Progenitor cell of endocrine pancreas (in vitro differentiated cells): ENCODE measurements at regions not wholly inside any gene's neighbourhood (a gene's known extent, or its start where the extent isn't known, plus 50 kb on each side); places are given as distances from the start of the nearest gene placed in this dataset.

Experiments used
- DNase-seq: peaks from one replicate; pipeline ENCODE4 v3.0.0; 2021; ENCODE audit warnings: low spot score; ENCODE audit not compliant: unreplicated experiment
- H3K27ac Mint-ChIP-seq: 2 replicates; pipeline ENCODE4 v1.8.0; 2021; ENCODE audit warnings: mild to moderate bottlenecking, moderate library complexity, mixed read lengths
- H3K27me3 Mint-ChIP-seq: 2 replicates; pipeline ENCODE4 v1.8.0; 2021; ENCODE audit warnings: mixed read lengths
- H3K36me3 Mint-ChIP-seq: 2 replicates; pipeline ENCODE4 v1.8.0; 2022; ENCODE audit warnings: mixed read lengths; ENCODE audit not compliant: insufficient read depth
- H3K4me1 Mint-ChIP-seq: 2 replicates; pipeline ENCODE4 v1.8.0; 2021; ENCODE audit warnings: low read depth, mixed read lengths
- H3K4me3 Mint-ChIP-seq: 2 replicates; pipeline ENCODE4 v1.8.0; 2021; ENCODE audit warnings: low read depth, mild to moderate bottlenecking, moderate library complexity, mixed read lengths
- H3K9me3 Mint-ChIP-seq: 2 replicates; pipeline ENCODE4 v1.8.0; 2021; ENCODE audit warnings: low read depth, mixed read lengths
- CTCF ChIP-seq: fragments of 200-600 bp; sonication (generic); IDR thresholded peaks from one replicate; pipeline ENCODE4 v1.5.0; 2021; ENCODE audit warnings: antibody characterized with exemption, mild to moderate bottlenecking; ENCODE audit not compliant: unreplicated experiment

- no peak overlapping the region for H3K27ac Mint-ChIP-seq
- no peaks in the 10 kb centered on the region for H3K36me3 Mint-ChIP-seq
- no peak overlapping the region for H3K4me3 Mint-ChIP-seq
- TF ChIP-seq CTCF, result no peak
- H3K4me1 Mint-ChIP-seq, result peaks cover 9% of the 10 kb centered on the region
- peaks cover 7% of the 10 kb centered on the region for H3K27me3 Mint-ChIP-seq
- no peaks in the 10 kb centered on the region for H3K9me3 Mint-ChIP-seq
- DNase-seq, result no peak
Measured at GRCh38 chr2:5484868-5485267, 207.3 kb upstream of the SOX11 start.

- Mint-ChIP-seq H3K27ac (no peak overlapping the region), H3K4me1 (peaks cover 36% of the 10 kb centered on the region), H3K27me3 (no peaks in the 10 kb centered on the region), H3K9me3 (no peaks in the 10 kb centered on the region), H3K36me3 (no peaks in the 10 kb centered on the region), H3K4me3 (no peak overlapping the region)
- no peak for DNase-seq
- no peak for TF ChIP-seq CTCF
Measured at GRCh38 chr2:5491523-5491922, 200.7 kb upstream of the SOX11 start.

GRCh38 chr2:5493256-5493655, 198.9 kb upstream of the SOX11 start:
- Mint-ChIP-seq H3K27me3 (no peaks in the 10 kb centered on the region), H3K9me3 (no peaks in the 10 kb centered on the region), H3K4me3 (no peak overlapping the region), H3K36me3 (no peaks in the 10 kb centered on the region), H3K27ac (no peak overlapping the region), H3K4me1 (peaks cover 41% of the 10 kb centered on the region)
- no peak for DNase-seq
- TF ChIP-seq CTCF, result no peak

GRCh38 chr2:5494212-5494611, 198.0 kb upstream of the SOX11 start:
- H3K4me1 Mint-ChIP-seq, result peaks cover 41% of the 10 kb centered on the region
- peak overlapping the region; percentile 17 for H3K4me3 Mint-ChIP-seq
- no peaks in the 10 kb centered on the region for H3K36me3 Mint-ChIP-seq
- no peak for TF ChIP-seq CTCF
- H3K27me3 Mint-ChIP-seq, result no peaks in the 10 kb centered on the region
- H3K27ac Mint-ChIP-seq, result no peak overlapping the region
- no peak for DNase-seq
- no peaks in the 10 kb centered on the region for H3K9me3 Mint-ChIP-seq

GRCh38 chr2:5495586-5495985, 196.6 kb upstream of the SOX11 start:
- Mint-ChIP-seq H3K36me3 (no peaks in the 10 kb centered on the region), H3K4me1 (peaks cover 41% of the 10 kb centered on the region), H3K9me3 (no peaks in the 10 kb centered on the region), H3K4me3 (peak overlapping the region; percentile 61), H3K27me3 (peaks cover 4% of the 10 kb centered on the region), H3K27ac (peak overlapping the region; percentile 90)
- TF ChIP-seq CTCF, result no peak
- DNase-seq, result no peak
